GM21786 (cell line): ENCODE measurements at regions not wholly inside any gene's neighbourhood (a gene's known extent, or its start where the extent isn't known, plus 50 kb on each side); places are given as distances from the start of the nearest gene placed in this dataset.
"Not testable (repeated sequence)": the region's sequence is repeated elsewhere in the genome, so short reads cannot be mapped to it uniquely, and the experiment has no call there.

ENCODE experiments used
- ATAC-seq: cut with Tn5 transposase; IDR thresholded peaks from one replicate; pipeline ENCODE4 v1.9.1; 2021; ENCODE audit not compliant: unreplicated experiment

DNA sequence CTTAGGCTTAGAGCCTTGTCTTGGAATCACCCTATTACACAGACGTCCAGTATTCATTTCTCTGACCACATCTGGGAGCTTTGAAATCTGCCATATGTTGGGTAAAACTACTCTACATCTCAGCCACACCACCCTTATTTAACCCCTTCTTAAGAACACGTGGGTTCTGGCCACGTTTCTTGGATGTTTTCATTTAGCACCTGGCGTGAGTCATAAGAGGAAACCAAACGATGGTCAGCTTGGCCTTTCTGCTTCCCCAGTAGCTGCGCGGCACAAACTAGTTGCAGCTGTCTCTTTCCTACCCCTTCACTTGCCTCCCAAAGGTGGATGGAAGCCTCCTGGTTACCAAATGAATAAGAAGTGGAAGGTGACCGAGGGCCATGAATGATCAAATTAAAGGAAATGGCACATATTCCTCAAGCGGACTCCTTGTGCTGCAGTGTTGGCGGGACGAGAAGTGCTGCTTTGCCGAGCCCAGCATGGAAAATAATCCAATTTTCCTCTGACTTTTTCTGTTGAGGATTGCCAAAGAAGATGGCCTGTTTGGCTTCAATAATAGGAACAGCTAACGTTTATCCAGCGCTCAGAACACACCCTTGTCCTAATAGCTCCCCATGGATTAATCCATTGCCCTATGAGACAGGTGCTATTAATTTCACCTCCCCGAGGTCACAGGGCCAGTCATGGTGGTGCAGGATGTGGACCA lies 154.1 kb downstream of the ZNF664 start:
- ATAC-seq: no peak

DNA sequence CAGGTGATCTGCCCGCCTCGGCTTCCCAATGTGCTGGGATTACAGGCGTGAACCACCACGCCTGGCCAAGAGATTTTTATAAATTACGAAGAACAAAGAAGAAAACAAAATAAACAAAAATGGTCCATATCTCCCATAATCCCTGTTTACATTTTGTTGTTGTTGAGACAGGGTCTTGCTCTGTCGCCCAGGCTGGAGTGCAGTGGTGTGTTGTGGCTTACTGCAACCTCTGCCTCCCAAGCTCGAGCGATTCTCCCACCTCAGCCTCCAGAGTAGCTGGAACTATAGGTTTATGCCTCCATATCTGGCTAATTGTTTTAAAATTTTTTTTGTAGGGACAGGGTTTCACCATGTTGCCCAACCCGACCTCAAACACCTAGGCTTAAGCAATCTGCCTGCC lies 156.1 kb downstream of the ZNF664 start:
- ATAC-seq: no peak

DNA sequence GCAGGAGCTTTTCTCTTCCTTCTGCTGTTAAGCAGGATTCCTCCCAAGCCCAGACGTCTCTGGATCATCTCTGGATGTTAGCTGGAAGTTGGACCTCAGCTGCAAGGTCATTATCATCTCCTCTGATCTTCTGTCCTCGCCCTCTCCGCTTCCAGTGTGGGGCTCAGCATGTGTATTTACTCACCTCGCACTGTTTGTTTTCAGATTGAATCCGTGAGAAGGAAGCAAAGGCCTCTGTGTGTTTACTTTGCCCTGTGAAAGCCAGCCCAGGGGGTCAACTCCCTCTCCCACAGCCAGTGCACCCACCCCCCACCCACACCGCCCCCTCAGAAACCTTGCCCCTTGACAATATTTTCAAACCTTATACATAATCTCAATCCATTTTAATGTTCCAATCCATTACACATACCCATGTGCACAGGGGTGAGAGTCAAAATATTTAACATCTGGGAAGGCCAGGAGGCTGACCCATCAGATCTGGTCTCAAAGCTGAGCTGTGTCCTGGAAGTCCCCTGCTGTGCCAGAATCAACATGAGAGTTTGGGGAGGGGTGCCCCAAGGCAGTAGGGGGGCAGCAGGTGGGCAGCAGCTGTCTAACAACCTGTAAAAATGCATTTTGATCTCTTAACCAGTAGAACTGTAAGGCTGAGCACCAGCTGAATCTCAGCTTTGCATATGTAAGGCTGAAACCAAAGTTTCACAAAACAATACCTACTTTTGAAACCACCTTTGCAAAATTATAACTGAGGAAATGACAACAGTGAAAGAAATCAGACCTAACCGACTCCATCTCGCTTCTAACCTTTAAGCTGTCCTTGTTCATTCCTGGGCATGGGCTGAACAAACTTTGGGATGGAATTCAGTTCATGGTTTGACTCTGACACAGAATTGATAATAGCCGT lies 157.9 kb downstream of the ZNF664 start:
- peak; percentile 75 for ATAC-seq

DNA sequence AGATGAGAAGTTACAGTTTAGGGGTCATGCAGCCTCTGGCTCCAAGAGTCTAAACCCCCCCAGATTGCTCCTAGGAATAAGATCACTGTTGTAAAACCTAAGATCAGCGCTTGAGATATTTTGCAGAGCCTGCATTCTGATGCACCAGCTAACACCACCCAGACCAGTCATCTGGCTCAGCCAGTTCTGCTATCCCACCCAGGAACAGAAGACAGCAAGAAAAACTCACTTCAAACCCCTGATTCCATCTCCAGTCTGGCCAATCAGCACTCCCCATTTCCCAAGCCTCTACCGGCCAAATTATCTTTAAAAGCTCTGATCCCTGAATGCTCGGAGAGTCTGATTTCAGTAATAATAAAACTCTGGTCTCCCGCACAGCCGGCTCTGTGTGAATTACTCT lies 158.6 kb downstream of the ZNF664 start:
- no peak for ATAC-seq

DNA sequence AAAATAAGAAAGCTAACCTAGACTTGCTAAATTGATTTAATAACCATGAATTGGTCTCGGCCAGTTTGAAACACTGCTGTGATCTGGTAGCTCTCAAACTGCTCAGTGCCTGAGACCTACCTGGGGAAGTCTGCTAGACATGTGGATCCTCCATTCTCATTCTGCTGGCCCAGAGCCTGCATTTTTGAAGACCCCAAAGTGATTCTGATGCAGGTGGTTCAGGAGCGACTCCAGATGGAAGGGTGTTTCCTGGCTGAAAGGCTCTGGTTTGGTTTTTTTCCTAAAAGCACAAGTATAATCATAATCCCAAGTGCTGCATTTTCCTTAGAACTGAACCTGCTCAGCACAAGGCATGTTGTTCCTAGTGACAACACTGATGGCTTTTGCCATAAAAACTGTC lies 159.5 kb downstream of the ZNF664 start:
- no peak for ATAC-seq

DNA sequence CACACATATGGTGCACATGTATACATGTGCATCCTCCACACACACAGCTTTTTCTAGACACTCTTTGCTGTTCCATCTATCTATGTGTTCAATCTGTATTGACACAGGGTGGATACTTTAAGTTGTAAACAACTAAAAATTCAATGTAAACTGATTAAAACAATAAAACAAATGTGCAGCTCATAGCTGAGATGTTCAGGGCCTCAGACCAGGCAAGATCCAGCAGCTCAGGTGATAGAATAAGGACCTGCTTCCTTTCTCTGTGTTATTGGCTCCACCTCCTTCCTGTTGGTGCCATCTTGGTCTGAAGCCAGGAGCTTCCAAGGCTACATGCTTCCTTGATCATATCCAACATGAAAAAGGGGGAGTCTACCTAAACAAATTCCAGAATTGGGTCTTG lies 158.1 kb upstream of the RFLNA start:
- no peak for ATAC-seq

DNA sequence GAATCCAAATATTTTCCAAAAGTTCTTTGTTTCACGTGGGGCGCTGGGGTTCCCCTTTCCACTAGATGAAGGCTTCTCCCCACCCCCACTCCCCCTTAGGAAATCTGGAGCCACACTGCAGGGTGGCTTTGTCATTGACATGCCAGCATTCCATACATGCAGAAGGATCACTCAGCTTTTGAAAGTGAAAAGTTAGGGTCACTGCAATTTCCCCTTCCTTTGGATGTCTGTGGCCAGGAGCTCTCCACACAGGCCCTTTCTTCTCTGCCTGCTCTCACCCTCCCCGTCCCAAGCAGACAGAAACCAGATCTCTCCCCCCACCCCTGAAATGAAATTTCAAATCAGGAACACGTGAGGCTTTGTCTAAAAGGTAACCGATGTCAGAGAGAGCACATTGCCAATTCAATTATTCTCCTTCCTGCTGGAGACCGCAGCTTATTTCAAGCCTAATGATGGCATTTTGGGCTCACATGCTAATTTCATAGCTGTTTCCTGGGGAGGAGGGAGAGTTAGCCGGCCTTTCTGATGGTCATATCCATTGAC lies 153.9 kb upstream of the RFLNA start:
- ATAC-seq: no peak

DNA sequence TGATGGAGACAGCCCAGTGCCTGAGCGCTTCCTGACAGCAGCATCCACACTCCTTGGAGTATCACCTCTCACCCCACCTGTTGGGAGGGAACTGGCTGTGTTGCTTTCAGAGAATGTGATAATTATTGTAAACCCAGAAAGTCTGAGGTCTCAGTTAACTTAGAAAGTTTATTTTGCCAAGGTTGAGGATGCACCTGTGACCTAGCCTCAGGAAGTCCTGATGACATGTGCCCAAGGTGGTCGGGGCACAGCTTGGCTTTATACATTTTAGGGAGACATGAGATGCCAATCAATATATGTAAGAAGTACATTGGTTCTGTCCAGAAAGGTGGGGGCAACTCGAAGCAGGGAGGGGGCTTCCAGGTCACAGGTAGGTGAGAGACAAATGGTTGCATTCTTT lies 153.3 kb upstream of the RFLNA start:
- not testable (repeated sequence) for ATAC-seq

DNA sequence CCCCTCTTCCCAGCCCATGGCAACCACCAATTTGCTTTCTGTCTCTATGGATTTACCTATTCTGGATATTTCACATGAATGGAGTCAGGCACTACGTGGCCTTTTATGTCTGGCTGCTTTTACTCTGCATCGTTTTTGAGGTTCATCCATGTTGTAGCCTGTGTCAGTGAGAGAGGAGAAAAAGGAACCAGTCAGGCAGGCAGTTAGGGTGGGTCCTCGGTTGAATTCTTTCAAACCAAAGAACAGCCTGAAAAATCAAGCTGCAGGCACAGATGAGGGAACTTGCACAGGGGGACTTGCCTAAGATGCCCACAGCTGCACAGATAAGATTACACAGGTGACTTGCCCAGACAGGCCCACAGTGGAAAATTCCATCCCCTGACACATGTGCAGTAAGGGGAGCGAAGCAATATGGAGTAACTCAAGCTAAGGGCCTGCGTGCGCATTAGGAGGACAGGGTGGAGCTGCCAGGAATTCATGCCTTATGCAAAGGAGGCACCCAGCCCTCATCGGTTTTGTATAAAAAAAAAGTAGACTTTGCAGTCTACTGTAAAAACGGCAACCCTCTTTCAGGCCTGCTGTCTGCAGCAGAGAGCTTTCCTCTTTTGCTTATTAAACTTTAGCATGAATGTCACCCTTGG lies 152.4 kb upstream of the RFLNA start:
- no peak for ATAC-seq

DNA sequence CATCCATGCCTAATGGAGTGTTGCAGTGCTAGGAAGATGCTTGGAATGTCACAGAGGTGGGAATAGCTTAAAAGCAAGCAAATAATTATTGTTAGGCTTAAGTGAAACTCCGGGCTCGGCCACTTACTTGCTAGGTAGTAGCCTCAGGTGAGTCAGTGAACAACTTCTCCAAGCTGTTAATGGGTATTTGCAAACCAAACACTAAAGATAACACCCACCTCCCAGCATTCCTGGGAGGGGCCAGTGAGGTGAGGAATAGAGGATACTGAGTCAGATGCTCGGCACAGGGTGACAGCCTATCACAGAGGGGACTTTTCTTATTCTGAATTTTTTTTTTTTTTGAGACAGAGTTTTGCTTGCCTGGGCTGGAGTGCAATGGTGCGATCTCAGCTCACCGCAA lies 151.2 kb upstream of the RFLNA start:
- no peak for ATAC-seq

DNA sequence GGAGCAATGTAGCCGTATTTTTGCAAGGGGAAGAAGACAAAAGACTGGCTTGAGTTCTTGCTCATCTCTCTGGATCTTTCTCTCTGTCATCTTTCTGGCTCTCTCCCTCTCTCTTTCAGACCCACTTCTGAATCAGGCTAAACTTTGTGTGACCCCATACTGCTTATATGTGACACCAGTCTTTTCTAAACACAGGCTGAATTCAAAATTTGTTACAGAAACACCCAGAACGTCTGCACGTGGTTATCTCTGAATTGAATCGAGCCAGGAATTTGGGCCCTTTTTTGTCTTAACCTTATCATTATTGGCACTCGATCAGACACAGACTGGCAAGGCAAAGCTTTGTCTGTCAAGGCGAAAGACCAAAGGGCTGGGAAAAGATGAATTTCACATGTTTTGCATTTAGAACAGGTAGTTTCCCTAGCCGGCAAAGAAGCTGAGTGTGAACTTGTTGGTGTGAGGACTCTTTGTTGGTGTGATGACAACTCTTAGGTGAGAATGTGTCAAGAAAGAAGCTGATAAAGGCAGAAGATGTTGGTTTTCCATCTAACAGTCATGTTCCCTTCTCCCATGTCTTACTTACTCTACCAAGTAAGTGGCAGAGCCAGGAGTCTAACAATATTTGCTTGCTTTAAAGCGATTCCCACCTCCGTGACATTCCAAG lies 150.2 kb upstream of the RFLNA start:
- ATAC-seq: no peak

DNA sequence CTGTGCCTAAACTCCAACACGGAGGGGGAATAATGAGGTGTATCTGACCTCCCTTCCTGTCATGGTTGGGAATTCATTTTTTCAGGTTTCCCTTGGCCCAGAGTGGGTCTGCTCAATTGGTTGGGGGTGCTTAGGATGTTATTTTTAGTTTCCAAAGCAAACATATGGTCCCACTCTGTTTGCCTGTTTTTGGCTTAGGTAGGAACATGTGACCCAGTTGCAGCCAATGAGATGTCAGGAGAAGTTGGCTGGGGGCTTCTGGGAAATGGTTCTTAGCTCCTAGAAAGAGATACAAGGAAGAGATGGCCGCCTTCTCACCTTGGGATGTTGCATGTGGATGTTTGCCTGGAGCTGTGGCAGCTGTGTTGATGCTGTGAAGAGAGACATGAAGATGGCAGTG lies 147.9 kb upstream of the RFLNA start:
- no peak for ATAC-seq

DNA sequence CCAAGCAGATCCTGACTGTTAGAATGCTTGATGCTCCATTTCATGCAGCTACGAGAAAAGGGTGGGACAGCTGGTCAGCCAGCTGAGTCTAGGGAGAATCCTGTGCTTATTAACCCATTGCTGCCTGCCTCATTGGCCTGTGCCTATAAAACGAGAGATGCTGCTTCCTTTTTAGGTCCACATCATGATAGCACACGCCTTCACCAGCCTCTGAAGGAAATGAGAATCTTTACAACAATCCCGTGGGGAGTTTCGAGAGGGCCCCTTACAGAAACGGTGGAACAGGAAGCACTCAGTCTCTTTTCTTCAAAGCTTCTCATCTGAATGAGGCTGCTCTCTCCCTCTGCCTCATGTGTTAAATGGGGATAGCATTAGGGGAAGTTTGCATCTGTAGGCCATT lies 147.3 kb upstream of the RFLNA start:
- ATAC-seq: peak; percentile 47

DNA sequence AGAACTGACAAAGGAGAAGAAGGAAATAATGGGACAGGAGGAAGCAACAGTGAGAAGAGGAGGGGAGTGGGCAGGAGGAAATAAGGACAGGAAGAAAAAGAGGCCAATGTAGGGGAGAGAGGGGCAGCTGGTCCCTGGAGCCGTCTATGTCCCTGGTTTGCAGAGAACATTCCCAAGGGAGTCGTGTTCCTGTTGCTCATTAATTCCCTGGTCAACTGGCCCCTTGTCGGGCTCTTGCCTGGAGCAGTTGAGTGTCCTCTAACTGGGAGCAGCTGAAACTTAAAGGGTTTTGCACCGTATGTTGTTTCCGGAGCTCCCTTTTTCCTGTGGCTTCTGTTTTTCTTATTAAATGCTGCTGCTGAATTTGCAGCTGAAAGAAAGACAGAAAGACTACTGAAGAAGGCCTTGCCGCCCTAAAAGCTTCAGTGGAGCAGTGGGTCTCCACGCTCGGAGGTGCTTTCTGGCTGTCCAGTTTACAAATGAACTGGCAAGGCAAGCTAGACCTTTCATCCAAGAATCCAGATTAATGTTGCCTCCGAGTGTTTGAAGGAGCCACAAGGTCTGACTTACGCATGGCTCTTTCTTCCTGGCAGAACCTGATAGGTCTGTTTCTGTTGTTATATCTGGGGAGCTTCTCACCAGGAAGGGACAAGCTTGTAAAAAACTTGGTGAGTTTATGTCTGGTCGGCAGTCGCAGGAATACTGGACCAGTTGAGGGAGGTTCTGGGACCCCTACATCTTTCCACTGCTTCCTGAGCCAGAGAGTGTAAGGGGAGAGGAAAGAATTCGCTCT lies 146.2 kb upstream of the RFLNA start:
- no peak for ATAC-seq

DNA sequence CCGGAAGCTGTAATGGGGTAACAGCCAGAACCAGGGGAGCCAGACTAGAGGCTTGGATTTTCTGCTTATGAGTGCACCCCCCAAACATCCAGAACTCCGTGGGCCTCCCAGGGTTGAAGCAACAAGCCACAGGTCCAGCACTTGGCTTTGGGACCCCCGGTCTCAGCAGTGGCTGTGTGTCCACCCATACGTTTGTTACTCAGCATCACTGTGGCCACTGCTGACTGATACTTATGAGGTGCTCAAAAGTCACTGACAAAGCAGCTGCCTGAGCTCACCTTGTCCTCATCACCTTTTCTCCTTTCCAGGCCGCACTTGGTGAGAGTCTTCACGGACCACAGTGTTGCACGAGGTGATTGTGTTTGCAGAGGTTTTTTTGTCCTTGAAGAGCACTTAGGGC lies 145.6 kb upstream of the RFLNA start:
- no peak for ATAC-seq

DNA sequence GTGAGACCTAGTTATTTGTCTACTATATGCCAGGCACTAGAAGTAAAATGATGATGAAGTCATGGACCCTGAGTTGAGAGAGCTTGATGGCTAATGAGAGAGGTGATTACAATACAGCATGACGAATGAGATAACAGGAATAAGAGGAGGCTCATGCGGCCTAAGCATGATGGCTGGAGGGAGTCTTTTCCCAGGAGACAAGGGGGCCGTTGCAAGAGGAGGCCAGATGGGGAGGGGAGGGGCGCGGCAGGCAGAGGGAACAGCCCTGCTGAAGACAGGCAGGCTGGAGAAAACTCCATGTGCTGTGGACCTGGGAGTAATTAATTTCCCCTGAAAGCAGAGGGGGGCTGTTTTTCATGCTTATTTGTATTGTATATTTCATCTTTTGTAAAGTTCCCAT lies 144.7 kb upstream of the RFLNA start:
- ATAC-seq: no peak

DNA sequence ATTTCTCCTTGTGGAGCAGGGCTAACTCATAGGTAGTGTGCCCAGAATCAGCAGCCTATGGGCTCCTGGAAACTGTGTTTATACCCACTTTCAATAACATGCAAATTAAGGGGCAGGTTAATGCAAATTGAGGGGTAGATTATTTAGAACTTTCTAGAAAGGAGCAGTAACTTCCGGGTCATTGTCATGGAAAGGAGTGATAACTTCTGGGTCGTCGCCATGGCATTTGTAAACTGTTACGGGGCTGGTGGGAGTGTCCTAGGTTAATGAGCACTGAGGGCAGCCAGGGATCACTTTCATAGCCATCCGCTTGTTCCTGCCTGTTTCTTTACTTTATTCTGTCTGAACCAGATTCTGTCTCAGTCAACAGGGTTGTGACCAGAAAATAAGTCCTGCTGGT lies 143.3 kb upstream of the RFLNA start:
- ATAC-seq: no peak

DNA sequence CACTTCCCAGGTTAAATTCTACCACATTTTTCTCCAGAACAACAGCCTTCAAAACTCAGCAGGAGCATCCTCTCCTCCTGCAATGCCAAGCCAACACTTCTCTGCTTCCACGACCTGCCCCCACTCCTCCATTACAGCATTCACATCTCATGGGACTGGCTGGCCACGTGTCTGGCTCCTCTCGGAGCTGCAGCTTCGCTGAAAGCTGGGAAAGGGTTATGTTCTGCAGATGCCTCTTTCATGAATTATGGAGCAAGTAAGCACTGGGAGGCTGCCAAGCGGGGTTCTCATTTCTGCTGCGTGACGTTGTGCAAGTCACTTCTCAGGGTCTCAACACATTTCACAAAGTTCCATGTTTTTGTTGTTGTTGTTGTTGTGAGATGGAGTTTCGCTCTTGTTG lies 142.2 kb upstream of the RFLNA start:
- no peak for ATAC-seq

DNA sequence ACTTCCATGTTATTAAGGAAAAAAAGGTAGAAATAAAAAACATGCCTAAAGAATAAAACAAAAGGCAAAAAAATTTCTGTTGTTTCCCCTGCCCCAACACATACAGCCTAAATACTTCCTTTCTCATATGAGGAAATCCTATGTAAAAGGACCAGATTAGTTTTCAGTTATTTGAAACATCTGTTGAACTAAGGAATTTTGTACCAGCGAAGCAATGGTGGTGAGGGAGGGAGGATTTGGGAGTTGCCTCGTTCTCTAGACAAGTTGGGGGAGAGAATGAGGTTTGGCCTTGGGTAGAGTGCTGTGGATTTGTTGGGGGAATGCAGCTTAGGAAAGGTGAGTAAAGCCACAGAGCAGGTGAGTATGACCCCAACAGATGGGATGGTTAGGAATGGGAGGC lies 141.5 kb upstream of the RFLNA start:
- ATAC-seq: no peak

DNA sequence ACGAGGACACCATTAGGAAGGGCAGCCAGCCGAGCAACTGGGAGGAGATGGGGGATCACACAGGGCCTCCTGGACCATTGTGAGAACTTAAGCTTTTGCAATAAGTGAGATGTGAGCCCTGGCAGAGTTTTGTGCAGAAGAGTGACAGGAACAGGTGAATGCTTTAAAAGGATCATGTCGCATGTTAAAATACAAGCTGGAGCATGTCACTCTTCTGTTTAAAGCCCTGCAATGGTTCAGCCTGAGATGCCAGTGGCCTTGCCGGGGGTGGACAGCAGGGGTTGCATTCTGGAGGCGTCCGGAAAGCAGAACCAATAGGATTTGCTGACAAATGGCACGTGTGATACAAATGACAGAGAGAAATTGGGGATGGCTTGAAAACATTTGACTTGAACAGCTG lies 137.5 kb upstream of the RFLNA start:
- ATAC-seq: no peak
